IMR-90 (cell line): ENCODE measurements at regions not wholly inside any gene's neighbourhood (a gene's known extent, or its start where the extent isn't known, plus 50 kb on each side); places are given as distances from the start of the nearest gene placed in this dataset.

Source experiments
- ATAC-seq: fragments of 200-7000 bp; cut with Tn5 transposase; 2 replicates; pipeline ENCODE4 v1.9.1; 2020; ENCODE audit warnings: low read depth, mild to moderate bottlenecking, moderate library complexity
- BruUV-seq: library from RNA; stranded (reverse); fragments of 400-500 nt; replicated peaks from 2 replicates; lab custom pipeline; 2021; lab: Mats Ljungman, UMichigan
- CTCF ChIA-PET: fragments of 300-600 bp; formaldehyde crosslinking; extraction: SDS; loops from one replicate; lab custom pipeline; 2021; ENCODE audit warnings: antibody characterized with exemption; lab: Yijun Ruan, JAX
- POLR2A ChIA-PET: fragments of 300-600 bp; sonication (Branson Sonifier 250); formaldehyde crosslinking; loops from one replicate; lab custom pipeline; 2022; ENCODE audit warnings: antibody characterized with exemption; ENCODE audit not compliant: unreplicated experiment; lab: Charles Lee
- DNase-seq: peaks from one replicate; pipeline ENCODE4 v3.0.0; 2013
- H2AFZ ChIP-seq: replicated peaks from 2 replicates; pipeline ENCODE3; 2013; ENCODE audit warnings: low read length, mild to moderate bottlenecking; ENCODE audit not compliant: poor library complexity
- H2AK5ac ChIP-seq: 2 replicates; pipeline ENCODE4 v1.6.1; 2013; ENCODE audit warnings: low read depth, low read length, inconsistent platforms
- H2AK9ac ChIP-seq: replicated peaks from 2 replicates; pipeline ENCODE3; 2013; ENCODE audit warnings: mild to moderate bottlenecking, low read depth, low read length, moderate library complexity; ENCODE audit not compliant: poor library complexity
- H2BK120ac ChIP-seq: 2 replicates; pipeline ENCODE4 v1.6.1; 2013; ENCODE audit warnings: low read depth, low read length, inconsistent platforms
- H2BK15ac ChIP-seq: 3 replicates; pipeline ENCODE4 v1.6.1; 2013; ENCODE audit warnings: low read depth, low read length, inconsistent platforms
- H2BK20ac ChIP-seq: 2 replicates; pipeline ENCODE4 v1.6.1; 2013; ENCODE audit warnings: low read depth, mild to moderate bottlenecking, inconsistent platforms, low read length, moderate library complexity
- H2BK5ac ChIP-seq: 2 replicates; pipeline ENCODE4 v1.6.1; 2013; ENCODE audit warnings: mild to moderate bottlenecking, low read depth, low read length, inconsistent platforms; ENCODE audit not compliant: poor library complexity, severe bottlenecking
- H3K14ac ChIP-seq: replicated peaks from 2 replicates; pipeline ENCODE4 v1.6.1; 2013; ENCODE audit warnings: low read depth, low read length, inconsistent platforms
- H3K18ac ChIP-seq: 2 replicates; pipeline ENCODE4 v1.6.1; 2013; ENCODE audit warnings: low read depth, low read length, control low read depth
- H3K23ac ChIP-seq: 2 replicates; pipeline ENCODE4 v1.6.1; 2013; ENCODE audit warnings: low read depth, low read length, inconsistent platforms
- H3K27ac ChIP-seq: 2 replicates; pipeline ENCODE4 v1.5.1; 2013; ENCODE audit warnings: mild to moderate bottlenecking, control low read depth, low read length; ENCODE audit not compliant: insufficient read depth
- H3K27me3 ChIP-seq: 2 replicates; pipeline ENCODE4 v1.6.1; 2013; ENCODE audit warnings: low read length; ENCODE audit not compliant: control insufficient read depth, insufficient read depth
- H3K36me3 ChIP-seq: 2 replicates; pipeline ENCODE4 v1.6.1; 2013; ENCODE audit warnings: low read length, mixed read lengths; ENCODE audit not compliant: control insufficient read depth, insufficient read depth
- H3K4ac ChIP-seq: 2 replicates; pipeline ENCODE4 v1.6.1; 2013; ENCODE audit warnings: low read depth, low read length, inconsistent platforms
- H3K4me1 ChIP-seq: 2 replicates; pipeline ENCODE4 v1.6.1; 2013; ENCODE audit warnings: low read length, mixed read lengths; ENCODE audit not compliant: control insufficient read depth, insufficient read depth
- H3K4me2 ChIP-seq: 2 replicates; pipeline ENCODE4 v1.6.1; 2013; ENCODE audit warnings: low read depth, mild to moderate bottlenecking, control low read depth, low read length, moderate library complexity
- H3K4me3 ChIP-seq: 2 replicates; pipeline ENCODE4 v1.5.1; 2013; ENCODE audit warnings: low read depth, mild to moderate bottlenecking, control low read depth, low read length, moderate library complexity; ENCODE audit not compliant: insufficient read depth
- H3K56ac ChIP-seq: 2 replicates; pipeline ENCODE4 v1.6.1; 2013; ENCODE audit warnings: low read length, inconsistent platforms; ENCODE audit not compliant: insufficient read depth; ENCODE audit errors: extremely low read depth
- H3K79me1 ChIP-seq, 2 experiments: 2 replicates each; pipeline ENCODE4 v1.6.1; 2013; ENCODE audit warnings: low read length in 2 of 2, inconsistent platforms in 1 of 2, low read depth in 1 of 2
- H3K9ac ChIP-seq: 2 replicates; pipeline ENCODE4 v1.6.1; 2013; ENCODE audit warnings: low read depth, low read length, control low read depth
- H3K9me1 ChIP-seq: 2 replicates; pipeline ENCODE4 v1.6.1; 2013; ENCODE audit warnings: low read length, inconsistent platforms; ENCODE audit not compliant: insufficient read depth
- H3K9me3 ChIP-seq: 2 replicates; pipeline ENCODE4 v1.6.1; 2013; ENCODE audit warnings: low read length; ENCODE audit not compliant: control insufficient read depth, insufficient read depth
- H4K20me1 ChIP-seq: 2 replicates; pipeline ENCODE4 v1.6.1; 2013; ENCODE audit warnings: low read length, inconsistent platforms; ENCODE audit not compliant: insufficient read depth
- H4K5ac ChIP-seq: 2 replicates; pipeline ENCODE4 v1.6.1; 2013; ENCODE audit warnings: mild to moderate bottlenecking, low read depth, low read length, control low read depth
- H4K8ac ChIP-seq, 2 experiments: 2 replicates each; pipeline ENCODE4 v1.6.1; 2013; ENCODE audit warnings: low read depth in 2 of 2, low read length in 2 of 2, control low read depth in 1 of 2, inconsistent platforms in 1 of 2
- H4K91ac ChIP-seq: 2 replicates; pipeline ENCODE4 v1.6.1; 2013; ENCODE audit warnings: low read depth, low read length, inconsistent platforms; ENCODE audit not compliant: insufficient read depth
- BHLHE40 ChIP-seq: fragments of 150-350 bp; IDR thresholded peaks from 2 replicates; pipeline ENCODE4 v1.6.1; 2016; ENCODE audit warnings: mild to moderate bottlenecking, low read depth, low read length
- CEBPB ChIP-seq: IDR thresholded peaks from 2 replicates; pipeline ENCODE4 v1.6.1; 2012; ENCODE audit warnings: low read depth, low read length, improper control_type of control experiment
- CHD1 ChIP-seq: IDR thresholded peaks from 2 replicates; pipeline ENCODE4 v1.6.1; 2012; ENCODE audit warnings: low read depth, low read length, improper control_type of control experiment
- FOS ChIP-seq: fragments of 150-350 bp; IDR thresholded peaks from 2 replicates; pipeline ENCODE4 v1.6.1; 2016; ENCODE audit warnings: low read depth, low read length
- MAFK ChIP-seq: IDR thresholded peaks from 2 replicates; pipeline ENCODE4 v1.6.1; 2012; ENCODE audit warnings: low read depth, low read length, improper control_type of control experiment
- MAZ ChIP-seq: IDR thresholded peaks from 2 replicates; pipeline ENCODE4 v1.6.1; 2012; ENCODE audit warnings: low read depth, mild to moderate bottlenecking, low read length, improper control_type of control experiment, moderate library complexity, borderline replicate concordance
- MXI1 ChIP-seq: IDR thresholded peaks from 2 replicates; pipeline ENCODE4 v1.6.1; 2012; ENCODE audit warnings: low read depth, mild to moderate bottlenecking, low read length, moderate library complexity, borderline replicate concordance
- POLR2A ChIP-seq: IDR thresholded peaks from 2 replicates; pipeline ENCODE4 v1.6.1; 2012; ENCODE audit warnings: mild to moderate bottlenecking, low read depth, low read length
- RFX5 ChIP-seq: IDR thresholded peaks from 2 replicates; pipeline ENCODE4 v1.8.0; 2012; ENCODE audit warnings: low read depth, mild to moderate bottlenecking, low read length, moderate library complexity
- SMC3 ChIP-seq: fragments of 150-350 bp; IDR thresholded peaks from 2 replicates; pipeline ENCODE4 v1.6.1; 2016; ENCODE audit warnings: low read depth, mild to moderate bottlenecking, antibody characterized with exemption, low read length, moderate library complexity
- dilution Hi-C: fragments of 300-500 bp; cut with HindIII; formaldehyde crosslinking; loops from one replicate; pipeline ENCODE4 v1.14.3; 2018; ENCODE audit warnings: low sequenced_read_pairs; ENCODE audit not compliant: unreplicated experiment
- in situ Hi-C: fragments of 300-500 bp; cut with MboI; formaldehyde crosslinking; loops from 3 replicates; pipeline ENCODE4 v1.14.3; 2019; ENCODE audit warnings: low sequenced_read_pairs, inconsistent platforms, mixed read lengths
- intact Hi-C: fragments of 100-400 bp; cut with micrococcal nuclease; formaldehyde crosslinking; loops from 2 replicates; pipeline ENCODE4 v1.10.0; 2022
- TF ChIP-seq, protein P1 (sequence below): fragments of 150-350 bp; IDR thresholded peaks from 2 replicates; pipeline ENCODE4 v1.6.1; 2017; ENCODE audit warnings: mild to moderate bottlenecking, antibody characterized with exemption, low read length, low read depth
- TF ChIP-seq, protein P2 (sequence below): fragments of 150-350 bp; IDR thresholded peaks from 2 replicates; pipeline ENCODE4 v1.6.1; 2016; ENCODE audit warnings: low read depth, mild to moderate bottlenecking, low read length, moderate library complexity, borderline replicate concordance
- TF ChIP-seq, protein P3 (sequence below): conservative IDR thresholded peaks from 2 replicates; pipeline ENCODE4 v1.5.1; 2012; ENCODE audit warnings: mild to moderate bottlenecking, low read depth, low read length, improper control_type of control experiment

GRCh38 chr2:226077841-226078240 is 678.3 kb downstream of the NYAP2 start:
- peak overlapping the region; percentile 64 to 86; a peak in 3 of 4 replicates for H4K8ac ChIP-seq
- H2BK20ac ChIP-seq: peak overlapping the region; percentile 96; the same call in 1 of the 2 replicates
- H3K14ac ChIP-seq: 0 out of 2 replicates have a peak overlapping the region, but pooled peaks have one; percentile 12
- no peaks in the 10 kb centered on the region for H3K36me3 ChIP-seq
- DNase-seq (no peak), ATAC-seq (no peak)
- H3K4me1 ChIP-seq: peaks cover 12% of the 10 kb centered on the region
- peak overlapping the region; percentile 99; the same call in 1 of the 2 replicates for H3K18ac ChIP-seq
- H4K5ac ChIP-seq: peak overlapping the region; percentile 54; the same call in 1 of the 2 replicates
- peak overlapping the region; percentile 2; the same call in 1 of the 2 replicates for H3K23ac ChIP-seq
- 0 out of 3 replicates have a peak overlapping the region, but pooled peaks have one; percentile 49 for H2BK15ac ChIP-seq
- no peaks in the 10 kb centered on the region for H4K20me1 ChIP-seq
- H3K27ac ChIP-seq: no peak overlapping the region
- H3K9ac ChIP-seq: no peak overlapping the region
- intact Hi-C loops: no loop called here
- H3K4me3 ChIP-seq: no peak overlapping the region
- H3K56ac ChIP-seq: 0 out of 2 replicates have a peak overlapping the region, but pooled peaks have one; percentile 10
- in situ Hi-C loops: no loop called here
- no peak overlapping the region for H2AK9ac ChIP-seq
- no peaks in the 10 kb centered on the region for H3K9me3 ChIP-seq
- dilution Hi-C loops: no loop called here
- BruUV-seq: no TSS peak
- ChIA-PET POLR2A (no interaction called here), CTCF (no interaction called here)
- peak overlapping the region; percentile 94; the same call in 1 of the 2 replicates for H2BK120ac ChIP-seq
- peaks cover 0 to 4% of the 10 kb centered on the region in 2 experiments; a peak in 1 of 4 replicates for H3K79me1 ChIP-seq
- H2AK5ac ChIP-seq: peak overlapping the region; percentile 66; the same call in 1 of the 2 replicates
- H3K27me3 ChIP-seq: no peaks in the 10 kb centered on the region
- no peak overlapping the region for H3K4me2 ChIP-seq
- H3K4ac ChIP-seq: no peak overlapping the region; the same call in 1 of the 2 replicates
- H3K9me1 ChIP-seq: no peaks in the 10 kb centered on the region
- H4K91ac ChIP-seq: peak overlapping the region; percentile 38; the same call in 1 of the 2 replicates
- TF ChIP-seq MAFK (no peak), BHLHE40 (no peak), POLR2A (no peak), MXI1 (no peak), MAZ (no peak), CHD1 (no peak), RFX5 (no peak), SMC3 (no peak), FOS (no peak), CEBPB (no peak)
- TF ChIP-seq, protein P1, sequence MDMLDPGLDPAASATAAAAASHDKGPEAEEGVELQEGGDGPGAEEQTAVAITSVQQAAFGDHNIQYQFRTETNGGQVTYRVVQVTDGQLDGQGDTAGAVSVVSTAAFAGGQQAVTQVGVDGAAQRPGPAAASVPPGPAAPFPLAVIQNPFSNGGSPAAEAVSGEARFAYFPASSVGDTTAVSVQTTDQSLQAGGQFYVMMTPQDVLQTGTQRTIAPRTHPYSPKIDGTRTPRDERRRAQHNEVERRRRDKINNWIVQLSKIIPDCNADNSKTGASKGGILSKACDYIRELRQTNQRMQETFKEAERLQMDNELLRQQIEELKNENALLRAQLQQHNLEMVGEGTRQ: no peak
- TF ChIP-seq, protein P2, sequence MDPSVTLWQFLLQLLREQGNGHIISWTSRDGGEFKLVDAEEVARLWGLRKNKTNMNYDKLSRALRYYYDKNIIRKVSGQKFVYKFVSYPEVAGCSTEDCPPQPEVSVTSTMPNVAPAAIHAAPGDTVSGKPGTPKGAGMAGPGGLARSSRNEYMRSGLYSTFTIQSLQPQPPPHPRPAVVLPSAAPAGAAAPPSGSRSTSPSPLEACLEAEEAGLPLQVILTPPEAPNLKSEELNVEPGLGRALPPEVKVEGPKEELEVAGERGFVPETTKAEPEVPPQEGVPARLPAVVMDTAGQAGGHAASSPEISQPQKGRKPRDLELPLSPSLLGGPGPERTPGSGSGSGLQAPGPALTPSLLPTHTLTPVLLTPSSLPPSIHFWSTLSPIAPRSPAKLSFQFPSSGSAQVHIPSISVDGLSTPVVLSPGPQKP: no peak
- TF ChIP-seq, protein P3, sequence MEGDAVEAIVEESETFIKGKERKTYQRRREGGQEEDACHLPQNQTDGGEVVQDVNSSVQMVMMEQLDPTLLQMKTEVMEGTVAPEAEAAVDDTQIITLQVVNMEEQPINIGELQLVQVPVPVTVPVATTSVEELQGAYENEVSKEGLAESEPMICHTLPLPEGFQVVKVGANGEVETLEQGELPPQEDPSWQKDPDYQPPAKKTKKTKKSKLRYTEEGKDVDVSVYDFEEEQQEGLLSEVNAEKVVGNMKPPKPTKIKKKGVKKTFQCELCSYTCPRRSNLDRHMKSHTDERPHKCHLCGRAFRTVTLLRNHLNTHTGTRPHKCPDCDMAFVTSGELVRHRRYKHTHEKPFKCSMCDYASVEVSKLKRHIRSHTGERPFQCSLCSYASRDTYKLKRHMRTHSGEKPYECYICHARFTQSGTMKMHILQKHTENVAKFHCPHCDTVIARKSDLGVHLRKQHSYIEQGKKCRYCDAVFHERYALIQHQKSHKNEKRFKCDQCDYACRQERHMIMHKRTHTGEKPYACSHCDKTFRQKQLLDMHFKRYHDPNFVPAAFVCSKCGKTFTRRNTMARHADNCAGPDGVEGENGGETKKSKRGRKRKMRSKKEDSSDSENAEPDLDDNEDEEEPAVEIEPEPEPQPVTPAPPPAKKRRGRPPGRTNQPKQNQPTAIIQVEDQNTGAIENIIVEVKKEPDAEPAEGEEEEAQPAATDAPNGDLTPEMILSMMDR: no peak
- no peak overlapping the region for H2AFZ ChIP-seq
- H2BK5ac ChIP-seq: peak overlapping the region; percentile 91
